ENCODE measurements at regions not wholly inside any gene's neighbourhood (a gene's known extent, or its start where the extent isn't known, plus 50 kb on each side); places are given as distances from the start of the nearest gene placed in this dataset.
A peak's percentile ranks its signal among the peaks of the same experiment; 100 is the strongest.

DNA sequence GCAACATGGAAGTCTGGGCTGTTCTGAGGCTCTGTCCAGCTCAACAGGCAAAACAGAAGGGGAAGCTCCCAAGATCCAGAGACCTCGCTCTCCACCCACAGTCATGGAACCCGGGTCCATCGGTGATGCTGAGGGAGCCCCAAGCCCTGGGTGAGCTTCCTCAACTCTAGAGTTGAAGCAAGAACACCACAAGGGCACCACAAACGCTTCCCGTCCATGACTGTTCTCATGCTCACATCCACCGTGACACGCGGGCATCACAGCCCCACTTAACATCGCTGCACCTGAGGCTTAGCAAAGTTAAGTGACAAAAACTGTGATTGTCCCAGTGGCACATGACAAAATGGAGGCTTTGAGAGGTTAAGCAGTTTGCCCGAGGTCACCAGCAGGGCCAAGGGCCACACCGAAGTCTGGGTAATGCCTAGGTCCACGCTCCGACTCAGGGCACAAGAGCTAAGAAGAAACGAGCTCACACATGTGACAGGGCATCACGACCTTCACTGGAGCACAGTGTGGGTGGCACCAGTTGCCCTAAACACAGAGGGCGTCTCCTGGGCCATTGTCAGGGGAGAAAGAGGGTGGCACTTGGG is 110.6 kb downstream of the OAT start:
- H3K4me1 ChIP-seq, result no peaks in the 10 kb centered on the region
- H3K36me3 Mint-ChIP-seq (ENCODE audit: insufficient read depth, unreplicated experiment), result no peaks in the 10 kb centered on the region
- intact Hi-C loops (cut with micrococcal nuclease; ENCODE audit: unreplicated experiment), result no loop called here
- peak in 1 of 2 experiments; percentile 9 for DNase-seq
- no peaks in the 10 kb centered on the region for H3K9me3 Mint-ChIP-seq (ENCODE audit: unreplicated experiment)
- no peak overlapping the region for H3K4me3 ChIP-seq (ENCODE audit: low read depth, low read length)
- ChIA-PET POLR2A (interaction anchor here (0.6 kb wide), 1 partner anchor 23 kb away, joined by 4 read pairs; no protein-coding TSS in a partner anchor), CTCF (no interaction called here)
- TF ChIP-seq CTCF (IDR thresholded peaks at IDR 0.05; ENCODE audit: insufficient read depth in 1 of 2, low read depth in 1 of 2, low read length in 1 of 2, severe bottlenecking in 1 of 2, unreplicated experiment in 1 of 2), result no peak
- H3K27me3 Mint-ChIP-seq (ENCODE audit: insufficient read depth, unreplicated experiment), result no peaks in the 10 kb centered on the region
- no TSS peak for BruUV-seq (replicated peaks)
- H3K4me1 Mint-ChIP-seq (ENCODE audit: low read depth, unreplicated experiment), result no peaks in the 10 kb centered on the region
- no peak overlapping the region for H3K4me3 Mint-ChIP-seq (ENCODE audit: unreplicated experiment)
- no peaks in the 10 kb centered on the region for H3K36me3 ChIP-seq (ENCODE audit: control insufficient read depth, insufficient read depth, low read length)
- no peak overlapping the region for H3K27ac Mint-ChIP-seq (ENCODE audit: unreplicated experiment)
- no peaks in the 10 kb centered on the region for H3K27me3 ChIP-seq (replicated peaks; ENCODE audit: control insufficient read depth, insufficient read depth, low read length)
- no peaks in the 10 kb centered on the region for H3K9me3 ChIP-seq

DNA sequence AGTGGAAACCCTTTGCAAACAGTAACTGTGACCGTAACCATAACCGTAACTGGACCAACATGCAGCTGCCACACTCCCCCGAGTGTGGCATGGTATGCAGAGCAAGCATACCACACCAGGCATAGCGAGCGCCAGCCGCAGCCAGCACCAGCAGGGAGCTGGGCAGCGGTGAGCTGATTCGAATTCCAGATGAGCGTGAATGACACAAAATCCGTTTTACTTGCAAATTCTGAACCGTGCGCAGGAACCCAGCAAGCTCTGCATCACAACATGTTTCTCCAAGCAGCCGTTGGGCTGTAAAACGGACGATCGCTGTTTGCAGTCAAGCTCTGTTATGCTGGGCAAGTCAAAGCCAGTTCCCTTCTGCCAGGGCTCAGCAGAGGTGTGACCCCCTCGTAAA is 111.1 kb downstream of the OAT start:
- Histone ChIP-seq H3K4me3 (ENCODE audit: low read depth, low read length) (no peak overlapping the region), H3K27me3 (replicated peaks; ENCODE audit: control insufficient read depth, insufficient read depth, low read length) (no peaks in the 10 kb centered on the region), H3K36me3 (ENCODE audit: control insufficient read depth, insufficient read depth, low read length) (no peaks in the 10 kb centered on the region), H3K9me3 (no peaks in the 10 kb centered on the region), H3K4me1 (no peaks in the 10 kb centered on the region)
- ChIA-PET POLR2A (interaction anchor here (0.6 kb wide), 1 partner anchor 22 kb away, joined by 4 read pairs; no protein-coding TSS in a partner anchor), CTCF (no interaction called here)
- no peaks in the 10 kb centered on the region for H3K4me1 Mint-ChIP-seq (ENCODE audit: low read depth, unreplicated experiment)
- H3K9me3 Mint-ChIP-seq (ENCODE audit: unreplicated experiment), result no peaks in the 10 kb centered on the region
- no TSS peak for BruUV-seq (replicated peaks)
- intact Hi-C loops (cut with micrococcal nuclease; ENCODE audit: unreplicated experiment), result no loop called here
- no peaks in the 10 kb centered on the region for H3K36me3 Mint-ChIP-seq (ENCODE audit: insufficient read depth, unreplicated experiment)
- DNase-seq, result peak in 1 of 2 experiments; percentile 14
- H3K4me3 Mint-ChIP-seq (ENCODE audit: unreplicated experiment), result no peak overlapping the region
- TF ChIP-seq CTCF (IDR thresholded peaks at IDR 0.05; ENCODE audit: insufficient read depth in 1 of 2, low read depth in 1 of 2, low read length in 1 of 2, severe bottlenecking in 1 of 2, unreplicated experiment in 1 of 2), result no peak
- H3K27ac Mint-ChIP-seq (ENCODE audit: unreplicated experiment), result no peak overlapping the region
- H3K27me3 Mint-ChIP-seq (ENCODE audit: insufficient read depth, unreplicated experiment), result no peaks in the 10 kb centered on the region

- intact Hi-C loops (cut with micrococcal nuclease; ENCODE audit: unreplicated experiment), result no loop called here
- H3K4me3 ChIP-seq (ENCODE audit: low read depth, low read length), result no peak overlapping the region
- Mint-ChIP-seq H3K4me3 (ENCODE audit: unreplicated experiment) (no peak overlapping the region), H3K27ac (ENCODE audit: unreplicated experiment) (no peak overlapping the region), H3K4me1 (ENCODE audit: low read depth, unreplicated experiment) (no peaks in the 10 kb centered on the region), H3K27me3 (ENCODE audit: insufficient read depth, unreplicated experiment) (no peaks in the 10 kb centered on the region), H3K9me3 (ENCODE audit: unreplicated experiment) (no peaks in the 10 kb centered on the region), H3K36me3 (ENCODE audit: insufficient read depth, unreplicated experiment) (no peaks in the 10 kb centered on the region)
- no peak for TF ChIP-seq CTCF (IDR thresholded peaks at IDR 0.05; ENCODE audit: insufficient read depth in 1 of 2, low read depth in 1 of 2, low read length in 1 of 2, severe bottlenecking in 1 of 2, unreplicated experiment in 1 of 2)
- H3K9me3 ChIP-seq, result no peaks in the 10 kb centered on the region
- peak in 1 of 2 experiments; percentile 8 for DNase-seq
- H3K27me3 ChIP-seq (replicated peaks; ENCODE audit: control insufficient read depth, insufficient read depth, low read length), result no peaks in the 10 kb centered on the region
- H3K4me1 ChIP-seq, result no peaks in the 10 kb centered on the region
- BruUV-seq (replicated peaks), result no TSS peak
- H3K36me3 ChIP-seq (ENCODE audit: control insufficient read depth, insufficient read depth, low read length), result no peaks in the 10 kb centered on the region
- ChIA-PET CTCF (no interaction called here), POLR2A (no interaction called here)
These were observed 111.8 kb downstream of the OAT start for GRCh38 chr10:124306922-124307371.
